Endodermal cell (in vitro differentiated cells): ENCODE measurements at regions not wholly inside any gene's neighbourhood (a gene's known extent, or its start where the extent isn't known, plus 50 kb on each side); places are given as distances from the start of the nearest gene placed in this dataset.

Source experiments
- DNase-seq: peaks from one replicate; pipeline ENCODE4 v3.0.0-alpha.2; 2017
- H3K27ac ChIP-seq: 2 replicates; pipeline ENCODE4 v1.5.1; 2013; ENCODE audit warnings: mild to moderate bottlenecking, low read depth, low read length, moderate library complexity
- H3K27me3 ChIP-seq: 2 replicates; pipeline ENCODE4 v1.6.1; 2013; ENCODE audit warnings: mild to moderate bottlenecking, low read length, moderate library complexity; ENCODE audit not compliant: insufficient read depth, control insufficient read depth, poor library complexity, severe bottlenecking
- H3K36me3 ChIP-seq: 2 replicates; pipeline ENCODE4 v1.7.0; 2013; ENCODE audit warnings: mild to moderate bottlenecking, low read length, moderate library complexity; ENCODE audit not compliant: control insufficient read depth, insufficient read depth
- H3K4me1 ChIP-seq: one replicate; pipeline ENCODE4 v1.7.0; 2013; ENCODE audit warnings: low read length; ENCODE audit not compliant: control insufficient read depth, insufficient read depth
- H3K4me3 ChIP-seq: 2 replicates; pipeline ENCODE4 v1.5.1; 2013; ENCODE audit warnings: mild to moderate bottlenecking, low read length, moderate library complexity
- H3K9ac ChIP-seq: 2 replicates; pipeline ENCODE4 v1.6.1; 2013; ENCODE audit warnings: mild to moderate bottlenecking, low read length, moderate library complexity; ENCODE audit not compliant: poor library complexity, severe bottlenecking; ENCODE audit errors: extremely low read depth
- H3K9me3 ChIP-seq: 2 replicates; pipeline ENCODE4 v1.6.1; 2013; ENCODE audit warnings: mild to moderate bottlenecking, low read length, moderate library complexity; ENCODE audit not compliant: control insufficient read depth
- H3K27ac Mint-ChIP-seq: 2 replicates; pipeline ENCODE4 v1.8.0; 2020; ENCODE audit warnings: mixed read lengths
- H3K27me3 Mint-ChIP-seq: 2 replicates; pipeline ENCODE4 v1.8.0; 2021; ENCODE audit warnings: mild to moderate bottlenecking, mixed read lengths; ENCODE audit not compliant: insufficient read depth
- H3K36me3 Mint-ChIP-seq: 2 replicates; pipeline ENCODE4 v1.8.0; 2020; ENCODE audit warnings: low read depth, mixed read lengths
- H3K4me1 Mint-ChIP-seq: 2 replicates; pipeline ENCODE4 v1.8.0; 2020; ENCODE audit warnings: mixed read lengths
- H3K4me3 Mint-ChIP-seq: 2 replicates; pipeline ENCODE4 v1.8.0; 2020; ENCODE audit warnings: mild to moderate bottlenecking, moderate library complexity, mixed read lengths
- H3K9me3 Mint-ChIP-seq: 2 replicates; pipeline ENCODE4 v1.8.0; 2020; ENCODE audit warnings: mild to moderate bottlenecking, mixed read lengths
- CTCF ChIP-seq: fragments of 200-600 bp; sonication (generic); conservative IDR thresholded peaks from 2 replicates; pipeline ENCODE4 v1.5.0; 2021; ENCODE audit warnings: antibody characterized with exemption, mild to moderate bottlenecking

GRCh38 chr4:120418146-120418545 lies 351.5 kb upstream of the MAD2L1 start:
- Histone ChIP-seq H3K9me3 (peaks cover 20% of the 10 kb centered on the region), H3K4me1 (no peaks in the 10 kb centered on the region), H3K27me3 (no peaks in the 10 kb centered on the region), H3K27ac (no peak overlapping the region), H3K36me3 (no peaks in the 10 kb centered on the region), H3K9ac (no peak overlapping the region), H3K4me3 (no peak overlapping the region)
- TF ChIP-seq CTCF: no peak
- H3K36me3 Mint-ChIP-seq: no peaks in the 10 kb centered on the region
- no peak overlapping the region for H3K4me3 Mint-ChIP-seq
- H3K4me1 Mint-ChIP-seq: no peaks in the 10 kb centered on the region
- H3K9me3 Mint-ChIP-seq: peaks cover 18% of the 10 kb centered on the region
- DNase-seq: no peak
- no peak overlapping the region for H3K27ac Mint-ChIP-seq
- no peaks in the 10 kb centered on the region for H3K27me3 Mint-ChIP-seq

- H3K27ac Mint-ChIP-seq: no peak overlapping the region
- no peak overlapping the region for H3K4me3 Mint-ChIP-seq
- no peaks in the 10 kb centered on the region for H3K36me3 Mint-ChIP-seq
- no peaks in the 10 kb centered on the region for H3K27me3 ChIP-seq
- no peaks in the 10 kb centered on the region for H3K36me3 ChIP-seq
- no peaks in the 10 kb centered on the region for H3K4me1 ChIP-seq
- H3K9me3 Mint-ChIP-seq: peaks cover 18% of the 10 kb centered on the region
- no peak overlapping the region for H3K4me3 ChIP-seq
- no peaks in the 10 kb centered on the region for H3K4me1 Mint-ChIP-seq
- H3K9ac ChIP-seq: no peak overlapping the region
- H3K9me3 ChIP-seq: peaks cover 23% of the 10 kb centered on the region
- H3K27ac ChIP-seq: no peak overlapping the region
- TF ChIP-seq CTCF: no peak
- no peaks in the 10 kb centered on the region for H3K27me3 Mint-ChIP-seq
- DNase-seq: no peak
Observed at GRCh38 chr4:120415896-120416295, 349.2 kb upstream of the MAD2L1 start.

- Histone ChIP-seq H3K4me1 (no peaks in the 10 kb centered on the region), H3K36me3 (no peaks in the 10 kb centered on the region), H3K4me3 (no peak overlapping the region), H3K9me3 (peaks cover 10% of the 10 kb centered on the region), H3K27me3 (no peaks in the 10 kb centered on the region), H3K27ac (no peak overlapping the region), H3K9ac (no peak overlapping the region)
- TF ChIP-seq CTCF: peak; percentile 54
- Mint-ChIP-seq H3K36me3 (no peaks in the 10 kb centered on the region), H3K4me3 (no peak overlapping the region), H3K27me3 (no peaks in the 10 kb centered on the region), H3K9me3 (peaks cover 5% of the 10 kb centered on the region), H3K4me1 (no peaks in the 10 kb centered on the region), H3K27ac (no peak overlapping the region)
- DNase-seq: peak; percentile 54
Observed at GRCh38 chr4:120406960-120407359, 340.3 kb upstream of the MAD2L1 start.
